Endothelial cell of umbilical vein (primary cell): ENCODE measurements at regions not wholly inside any gene's neighbourhood (a gene's known extent, or its start where the extent isn't known, plus 50 kb on each side); places are given as distances from the start of the nearest gene placed in this dataset.

ENCODE experiments used
- CTCF ChIP-seq, 2 donors: IDR thresholded peaks; 1 replicate in 1 of 2; 2 replicates in 1 of 2; pipeline ENCODE4 v1.5.1; 2011; ENCODE audit warnings: low read length in 2 of 2, mild to moderate bottlenecking in 2 of 2, moderate library complexity in 2 of 2, control low read depth in 1 of 2, inconsistent platforms in 1 of 2, low read depth in 1 of 2; ENCODE audit not compliant: insufficient read depth in 1 of 2; ENCODE audit errors: extremely low read depth in 1 of 2
- FOS ChIP-seq: IDR thresholded peaks from 2 replicates; pipeline ENCODE4 v1.6.1; 2011; ENCODE audit warnings: mild to moderate bottlenecking, low read length, moderate library complexity, borderline replicate concordance; ENCODE audit not compliant: insufficient read depth
- JUN ChIP-seq: IDR thresholded peaks from 2 replicates; pipeline ENCODE4 v1.6.1; 2011; ENCODE audit warnings: borderline replicate concordance, low read depth; ENCODE audit not compliant: insufficient read length, insufficient read depth
- MYC ChIP-seq: IDR thresholded peaks from one replicate; pipeline ENCODE4 v1.6.1; 2011; ENCODE audit warnings: mild to moderate bottlenecking, low read depth, low read length
- POLR2A ChIP-seq: IDR thresholded peaks from 2 replicates; pipeline ENCODE4 v1.6.1; 2012; ENCODE audit warnings: low read depth, mild to moderate bottlenecking, control low read depth, low read length
- POLR2AphosphoS5 ChIP-seq: IDR thresholded peaks from 2 replicates; pipeline ENCODE4 v1.6.1; 2012; ENCODE audit warnings: low read depth, mild to moderate bottlenecking, control low read depth, low read length, moderate library complexity; ENCODE audit not compliant: insufficient read depth

GRCh38 chr17:73701701-73702100 is 57.5 kb upstream of the SDK2 start:
- TF ChIP-seq CTCF (IDR thresholded peaks at IDR 0.05; ENCODE audit: extremely low read depth in 1 of 2, insufficient read depth in 1 of 2, low read depth in 1 of 2, low read length in 2 of 2) (no peak), POLR2A (no peak), POLR2AphosphoS5 (no peak), FOS (no peak), JUN (no peak), MYC (no peak)
